GM10248 (cell line): ENCODE measurements at regions not wholly inside any gene's neighbourhood (a gene's known extent, or its start where the extent isn't known, plus 50 kb on each side); places are given as distances from the start of the nearest gene placed in this dataset.

Experiments used
- CTCF ChIA-PET: fragments of 300-600 bp; sonication (Branson Sonifier 250); formaldehyde crosslinking; extraction: SDS; loops from one replicate; lab custom pipeline; 2021; ENCODE audit warnings: antibody characterized with exemption; lab: Yijun Ruan, JAX
- POLR2A ChIA-PET: fragments of 350-650 bp; sonication (Branson Sonifier 250); formaldehyde crosslinking; extraction: SDS; loops from one replicate; lab custom pipeline; 2020; ENCODE audit warnings: antibody characterized with exemption; lab: Yijun Ruan, JAX
- DNase-seq: peaks from one replicate; pipeline ENCODE4 v3.0.0; 2012; ENCODE audit errors: extremely low spot score
- TF ChIP-seq, protein P1 (sequence below): IDR thresholded peaks from 2 replicates; pipeline ENCODE4 v1.5.1; 2012; ENCODE audit warnings: mild to moderate bottlenecking, low read depth; ENCODE audit errors: extremely low read depth, missing control alignments, control extremely low read depth

DNA sequence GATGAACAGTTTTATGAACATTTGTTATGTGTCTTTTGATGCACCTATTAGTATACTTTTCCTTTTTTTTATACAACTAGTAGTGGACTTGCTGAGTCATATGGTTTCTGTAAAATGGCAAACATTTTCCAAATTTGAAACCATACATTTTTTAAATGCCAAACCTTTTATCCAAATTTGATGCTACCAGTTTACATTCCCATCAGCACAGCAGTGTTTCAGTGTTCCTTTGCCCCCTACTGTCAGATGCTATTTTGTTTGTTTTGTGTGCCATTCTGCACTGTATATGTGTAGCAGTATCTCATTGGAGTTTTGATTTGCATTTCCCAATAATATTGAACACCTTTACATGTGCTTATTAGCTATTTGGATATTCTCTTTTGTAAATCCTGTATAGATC lies 219.4 kb downstream of the TANC2 start:
- ChIA-PET POLR2A (no interaction called here), CTCF (no interaction called here)
- TF ChIP-seq, protein P1, sequence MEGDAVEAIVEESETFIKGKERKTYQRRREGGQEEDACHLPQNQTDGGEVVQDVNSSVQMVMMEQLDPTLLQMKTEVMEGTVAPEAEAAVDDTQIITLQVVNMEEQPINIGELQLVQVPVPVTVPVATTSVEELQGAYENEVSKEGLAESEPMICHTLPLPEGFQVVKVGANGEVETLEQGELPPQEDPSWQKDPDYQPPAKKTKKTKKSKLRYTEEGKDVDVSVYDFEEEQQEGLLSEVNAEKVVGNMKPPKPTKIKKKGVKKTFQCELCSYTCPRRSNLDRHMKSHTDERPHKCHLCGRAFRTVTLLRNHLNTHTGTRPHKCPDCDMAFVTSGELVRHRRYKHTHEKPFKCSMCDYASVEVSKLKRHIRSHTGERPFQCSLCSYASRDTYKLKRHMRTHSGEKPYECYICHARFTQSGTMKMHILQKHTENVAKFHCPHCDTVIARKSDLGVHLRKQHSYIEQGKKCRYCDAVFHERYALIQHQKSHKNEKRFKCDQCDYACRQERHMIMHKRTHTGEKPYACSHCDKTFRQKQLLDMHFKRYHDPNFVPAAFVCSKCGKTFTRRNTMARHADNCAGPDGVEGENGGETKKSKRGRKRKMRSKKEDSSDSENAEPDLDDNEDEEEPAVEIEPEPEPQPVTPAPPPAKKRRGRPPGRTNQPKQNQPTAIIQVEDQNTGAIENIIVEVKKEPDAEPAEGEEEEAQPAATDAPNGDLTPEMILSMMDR = no peak
- no peak for DNase-seq

DNA sequence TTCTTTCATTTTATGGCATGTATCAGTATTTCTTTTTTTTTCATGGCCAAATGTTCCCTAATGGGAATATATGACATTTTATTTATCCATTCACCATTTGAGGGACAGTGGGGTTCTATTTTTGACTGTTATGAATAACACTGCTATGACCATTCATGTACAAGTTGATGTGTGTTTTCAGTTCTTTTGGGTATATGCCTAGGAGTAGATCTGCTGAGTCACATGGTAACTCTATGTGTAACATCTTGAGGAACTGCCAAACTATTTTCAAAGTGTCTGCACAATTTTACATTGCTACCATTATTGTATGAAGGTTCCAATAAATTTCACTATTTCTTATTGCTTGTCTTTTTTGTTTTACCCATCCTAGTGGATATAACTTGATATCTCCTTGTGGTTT lies 223.0 kb downstream of the TANC2 start:
- TF ChIP-seq, protein P1 = no peak
- CTCF ChIA-PET = interaction anchor here (1.0 kb wide), 1 partner anchor 9 kb away, joined by 3 read pairs; no protein-coding TSS in a partner anchor
- DNase-seq = no peak
- POLR2A ChIA-PET = no interaction called here

DNA sequence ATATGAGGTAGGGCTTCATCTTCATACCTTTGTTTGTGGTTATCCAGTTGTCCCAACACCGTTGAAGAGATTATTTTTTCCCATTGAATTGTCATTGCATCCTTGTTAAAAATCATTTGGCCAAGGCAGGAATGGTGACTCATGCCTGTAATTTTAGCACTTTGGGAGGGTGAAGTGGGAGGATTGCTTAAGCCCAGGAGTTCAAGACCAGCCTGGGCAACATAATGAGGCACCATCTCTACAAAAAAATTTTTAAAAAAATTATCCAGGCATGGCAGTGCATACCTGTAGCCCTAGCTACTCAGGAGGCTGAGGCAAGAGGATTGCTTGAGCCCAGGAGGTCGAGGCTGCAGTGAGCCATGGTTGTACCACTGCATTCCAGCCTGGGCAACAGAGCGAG lies 223.9 kb downstream of the TANC2 start:
- TF ChIP-seq, protein P1 = no peak
- ChIA-PET POLR2A (no interaction called here), CTCF (interaction anchor here (1.0 kb wide), 1 partner anchor 8 kb away, joined by 3 read pairs; no protein-coding TSS in a partner anchor)
- no peak for DNase-seq

DNA sequence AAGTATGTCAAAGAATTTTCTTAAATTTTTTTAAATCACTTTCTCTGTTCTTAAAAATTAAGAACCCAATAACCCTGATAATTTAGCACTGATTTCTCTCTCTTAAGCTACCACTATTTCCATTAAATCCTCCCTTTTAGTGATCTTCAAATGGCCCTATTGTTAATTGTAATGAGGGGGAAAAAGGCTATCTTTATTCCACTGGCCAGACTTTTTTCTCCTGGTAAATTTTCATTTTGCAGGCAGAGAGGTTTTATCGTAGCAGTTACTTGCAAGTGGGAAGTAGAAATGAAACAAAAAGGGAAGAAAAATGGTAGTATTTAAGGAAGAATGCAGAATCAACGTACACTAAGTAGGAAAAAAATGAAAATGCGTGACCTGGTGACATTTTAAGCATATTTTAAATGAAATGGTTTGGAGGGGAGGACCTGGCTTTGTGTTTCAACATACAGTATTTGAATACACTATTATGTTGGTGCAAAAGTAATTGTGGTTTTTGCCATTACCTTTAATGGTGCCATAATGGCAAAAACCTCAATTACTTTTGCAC lies 224.9 kb downstream of the TANC2 start:
- TF ChIP-seq, protein P1 = no peak
- DNase-seq = no peak
- ChIA-PET CTCF (no interaction called here), POLR2A (no interaction called here)

DNA sequence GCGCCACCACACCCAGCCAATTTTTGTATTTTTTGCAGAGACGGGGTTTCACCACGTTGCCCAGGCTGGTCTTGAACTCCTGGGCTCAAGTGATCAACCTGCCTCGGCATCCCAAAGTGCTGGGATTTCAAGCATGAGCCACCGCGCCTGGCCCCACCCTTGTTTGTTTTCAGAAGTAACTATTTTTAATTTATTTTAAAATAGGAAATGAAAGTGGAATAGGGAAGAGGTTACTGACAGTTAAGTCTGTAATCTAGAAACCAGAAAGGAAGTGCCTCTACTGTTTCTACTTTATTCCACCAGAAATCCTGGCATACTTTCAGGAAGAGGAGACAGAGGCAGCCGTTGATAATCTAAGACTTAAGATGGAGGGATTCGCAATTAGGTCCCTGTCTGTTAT lies 225.6 kb downstream of the TANC2 start:
- POLR2A ChIA-PET = no interaction called here

DNA sequence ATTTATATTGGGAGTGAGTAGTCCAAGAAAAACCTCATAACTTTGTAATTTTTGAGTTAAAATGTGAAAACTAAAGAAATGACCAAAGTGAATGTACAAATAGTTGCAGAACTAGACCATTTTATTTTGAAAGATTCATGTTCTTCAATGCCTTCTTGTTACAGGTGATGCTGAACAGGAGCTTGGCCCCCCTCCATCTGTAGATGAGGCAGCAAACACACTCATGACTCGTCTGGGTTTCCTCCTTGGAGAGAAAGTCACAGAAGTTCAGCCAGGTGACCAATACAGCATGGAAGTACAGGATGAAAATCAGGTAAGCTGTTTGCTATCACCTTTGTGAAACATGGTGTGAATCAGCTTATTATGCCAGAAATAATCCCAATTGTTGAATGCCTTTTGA lies 227.8 kb downstream of the TANC2 start:
- no peak for DNase-seq
- ChIA-PET POLR2A (no interaction called here), CTCF (interaction anchor here (1.5 kb wide), 1 partner anchor 10 kb away, joined by 3 read pairs; no protein-coding TSS in a partner anchor)
- TF ChIP-seq, protein P1 = no peak

More for the DNA sequence above, 225.6 kb downstream of the TANC2 start:
- DNase-seq = no peak
- TF ChIP-seq, protein P1 = no peak
- CTCF ChIA-PET = no interaction called here
